ENCODE measurements at regions not wholly inside any gene's neighbourhood (a gene's known extent, or its start where the extent isn't known, plus 50 kb on each side); places are given as distances from the start of the nearest gene placed in this dataset.
"Not testable (repeated sequence)": the region's sequence is repeated elsewhere in the genome, so short reads cannot be mapped to it uniquely, and the experiment has no call there.

DNA sequence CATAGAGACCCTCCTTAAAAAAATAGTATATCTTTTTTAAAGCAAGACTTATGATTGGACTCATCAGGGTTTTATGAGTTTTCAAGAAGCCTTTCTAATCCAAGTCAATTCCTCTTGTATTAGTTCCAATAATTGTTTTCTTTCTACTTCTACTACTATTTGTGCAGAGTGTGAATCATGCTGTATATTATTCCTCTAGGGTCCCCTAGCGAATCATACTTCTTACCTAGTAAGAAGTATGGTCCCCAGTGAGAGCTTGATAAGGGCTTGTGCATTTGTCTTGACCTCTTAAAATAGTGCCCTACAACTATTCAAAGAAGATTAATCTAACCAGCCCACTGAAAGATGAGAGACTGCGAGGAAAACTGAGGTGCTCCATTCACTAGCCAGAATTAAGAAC is 715.7 kb upstream of the ZP4 start:
- Mint-ChIP-seq H3K4me3 (no peak overlapping the region), H3K27me3 (no peaks in the 10 kb centered on the region), H3K9me3 (peaks cover 17% of the 10 kb centered on the region), H3K36me3 (no peaks in the 10 kb centered on the region), H3K4me1 (ENCODE audit: low read depth in 2 of 2) (no peaks in the 10 kb centered on the region), H3K27ac (no peak overlapping the region)
- no peak for ATAC-seq
- no peak for DNase-seq (ENCODE audit: low spot score)

DNA sequence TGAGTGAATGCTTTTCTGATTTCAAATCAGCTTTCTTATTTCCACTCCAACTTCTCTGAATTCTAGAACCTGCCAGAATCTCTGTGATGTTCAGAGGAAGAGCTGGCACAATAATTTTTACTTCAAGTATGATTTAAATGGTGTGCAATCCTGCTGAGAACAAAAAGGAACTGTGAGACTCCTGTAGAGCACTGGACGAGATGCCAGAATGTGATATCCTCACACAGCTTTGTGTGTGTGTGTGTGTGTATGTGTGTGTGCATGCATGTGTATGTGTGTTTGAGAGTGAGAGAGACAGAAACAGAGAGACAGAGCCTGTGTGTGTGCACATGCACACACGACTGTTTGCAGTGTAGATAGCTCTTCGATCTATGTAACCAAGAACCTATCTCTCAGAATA is 713.6 kb upstream of the ZP4 start:
- Mint-ChIP-seq H3K36me3 (no peaks in the 10 kb centered on the region), H3K27ac (no peak overlapping the region), H3K4me1 (ENCODE audit: low read depth in 2 of 2) (no peaks in the 10 kb centered on the region), H3K4me3 (no peak overlapping the region), H3K9me3 (peaks cover 16% of the 10 kb centered on the region), H3K27me3 (no peaks in the 10 kb centered on the region)
- ATAC-seq (no peak), DNase-seq (ENCODE audit: low spot score) (no peak)

DNA sequence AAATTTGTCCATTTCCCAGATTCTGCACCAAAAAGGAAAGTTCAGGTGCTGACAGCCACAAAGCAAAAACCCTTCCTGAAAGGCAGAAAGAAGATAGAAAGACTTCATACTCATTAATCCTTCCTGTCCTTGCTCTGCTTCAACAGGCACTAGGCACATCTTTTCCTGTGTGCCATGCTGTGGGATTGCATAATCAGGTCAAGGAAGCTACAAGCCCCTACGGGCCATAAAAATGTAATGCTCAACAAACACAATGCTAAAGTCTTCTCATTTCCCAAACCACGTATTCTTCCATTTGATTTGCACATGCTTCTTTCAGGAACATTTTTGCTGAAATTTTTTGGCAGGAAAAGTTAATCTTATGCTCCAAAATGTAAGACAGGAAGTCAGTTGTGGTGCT is 710.9 kb upstream of the ZP4 start:
- not testable (repeated sequence) for H3K27ac Mint-ChIP-seq; DNase-seq (ENCODE audit: low spot score); H3K4me3 Mint-ChIP-seq; H3K27me3 Mint-ChIP-seq; H3K4me1 Mint-ChIP-seq (ENCODE audit: low read depth in 2 of 2); ATAC-seq; H3K36me3 Mint-ChIP-seq
- peaks cover 12% of the 10 kb centered on the region for H3K9me3 Mint-ChIP-seq

DNA sequence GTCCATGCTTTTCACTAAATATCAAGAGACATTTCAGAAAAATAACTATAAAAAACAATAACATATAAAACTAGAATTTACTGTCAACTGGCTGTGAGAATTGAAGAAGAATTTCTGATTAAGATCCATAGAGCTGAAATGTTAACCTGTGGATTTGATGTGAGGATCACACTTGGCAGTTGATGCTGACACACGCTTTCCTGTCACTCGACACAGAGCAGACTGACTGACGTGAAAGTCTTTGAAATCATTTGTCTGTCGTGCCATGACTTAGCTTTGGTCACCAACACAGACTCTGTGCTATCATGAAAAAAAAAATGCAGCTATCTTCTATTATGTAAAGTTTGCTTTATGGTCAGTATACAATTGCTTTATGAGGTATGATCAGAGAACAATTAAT is 706.0 kb upstream of the ZP4 start:
- no peaks in the 10 kb centered on the region for H3K36me3 Mint-ChIP-seq
- H3K4me3 Mint-ChIP-seq = no peak overlapping the region
- H3K27ac Mint-ChIP-seq = no peak overlapping the region
- H3K4me1 Mint-ChIP-seq (ENCODE audit: low read depth in 2 of 2) = no peaks in the 10 kb centered on the region
- H3K9me3 Mint-ChIP-seq = peaks cover 5% of the 10 kb centered on the region
- ATAC-seq (no peak), DNase-seq (ENCODE audit: low spot score) (no peak)
- no peaks in the 10 kb centered on the region for H3K27me3 Mint-ChIP-seq

DNA sequence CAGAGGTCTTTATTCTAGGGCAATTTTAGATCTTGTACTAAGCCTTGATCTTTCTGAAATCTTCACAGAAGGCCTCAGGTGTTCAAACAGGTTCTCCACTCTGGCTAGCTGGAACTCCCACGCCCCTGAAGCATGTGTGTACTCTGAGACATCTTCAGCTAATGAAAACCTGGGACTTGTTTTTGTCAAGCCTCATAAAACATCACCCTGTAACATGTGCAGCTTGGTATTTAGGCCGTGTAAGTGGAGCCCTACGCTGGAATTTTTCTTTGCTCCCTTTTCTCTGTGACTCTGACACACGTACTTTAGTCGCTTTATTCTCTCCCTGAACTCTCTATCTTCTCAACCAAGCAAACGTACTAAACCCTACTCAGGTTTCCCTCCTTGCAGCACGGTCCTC is 701.9 kb upstream of the ZP4 start:
- H3K4me1 Mint-ChIP-seq (ENCODE audit: low read depth in 2 of 2) = no peaks in the 10 kb centered on the region
- ATAC-seq = no peak

DNA sequence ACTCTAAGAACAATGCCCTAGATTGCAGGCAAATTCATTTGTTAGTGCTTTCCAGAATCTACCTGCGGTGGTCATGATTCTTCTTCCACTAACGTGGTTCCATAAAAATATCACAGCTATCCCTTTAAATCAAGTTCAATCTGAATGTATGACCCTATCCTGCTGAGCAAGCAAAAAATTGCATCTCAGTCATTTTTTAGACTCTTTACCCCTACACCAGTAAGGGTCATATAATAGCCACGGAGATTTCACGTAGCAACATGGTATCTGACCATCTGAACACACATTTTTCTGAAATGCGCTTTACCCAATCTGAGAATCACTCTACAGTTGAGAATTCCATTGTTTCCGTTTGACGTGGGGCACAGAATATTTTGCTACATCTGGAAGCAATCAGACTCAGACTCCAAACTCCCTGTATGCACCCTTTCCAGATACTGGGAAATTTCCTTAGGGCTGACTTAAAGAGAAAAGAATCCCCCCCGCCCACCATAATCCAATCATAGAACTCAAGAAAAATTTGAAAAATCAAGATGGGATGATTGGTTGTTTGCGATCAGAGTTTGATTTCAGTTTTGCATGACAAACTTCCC is 699.2 kb upstream of the ZP4 start:
- Mint-ChIP-seq H3K27ac (no peak overlapping the region), H3K36me3 (no peaks in the 10 kb centered on the region), H3K9me3 (peaks cover 7% of the 10 kb centered on the region), H3K27me3 (no peaks in the 10 kb centered on the region), H3K4me3 (no peak overlapping the region), H3K4me1 (ENCODE audit: low read depth in 2 of 2) (no peaks in the 10 kb centered on the region)
- DNase-seq (ENCODE audit: low spot score) (no peak), ATAC-seq (no peak)

More for the DNA sequence above, 701.9 kb upstream of the ZP4 start:
- no peak overlapping the region for H3K4me3 Mint-ChIP-seq
- H3K36me3 Mint-ChIP-seq = no peaks in the 10 kb centered on the region
- H3K27ac Mint-ChIP-seq = no peak overlapping the region
- no peaks in the 10 kb centered on the region for H3K27me3 Mint-ChIP-seq
- no peak for DNase-seq (ENCODE audit: low spot score)
- peaks cover 7% of the 10 kb centered on the region for H3K9me3 Mint-ChIP-seq

DNA sequence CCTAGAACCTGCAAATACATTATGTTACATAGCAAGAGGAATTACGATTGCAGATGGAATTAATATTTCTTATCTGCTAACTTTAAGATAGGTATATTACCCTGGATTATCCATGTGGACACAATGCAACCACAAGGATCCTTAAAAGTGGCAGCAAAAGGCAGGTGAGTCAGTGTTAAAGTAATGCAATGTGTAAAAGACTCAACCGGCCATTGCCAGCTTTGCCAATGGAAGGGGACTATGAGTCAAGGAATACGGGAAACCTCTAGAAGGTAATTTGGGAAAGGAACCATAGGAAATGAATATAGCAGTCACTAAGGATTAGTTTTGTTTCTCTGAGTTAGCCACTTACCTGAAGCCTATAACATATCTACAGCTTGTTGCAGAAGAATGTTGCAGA is 692.1 kb upstream of the ZP4 start:
- Mint-ChIP-seq H3K9me3 (no peaks in the 10 kb centered on the region), H3K27ac (no peak overlapping the region), H3K36me3 (no peaks in the 10 kb centered on the region), H3K4me3 (no peak overlapping the region), H3K27me3 (no peaks in the 10 kb centered on the region), H3K4me1 (ENCODE audit: low read depth in 2 of 2) (no peaks in the 10 kb centered on the region)
- DNase-seq (ENCODE audit: low spot score) = no peak
- ATAC-seq = no peak

DNA sequence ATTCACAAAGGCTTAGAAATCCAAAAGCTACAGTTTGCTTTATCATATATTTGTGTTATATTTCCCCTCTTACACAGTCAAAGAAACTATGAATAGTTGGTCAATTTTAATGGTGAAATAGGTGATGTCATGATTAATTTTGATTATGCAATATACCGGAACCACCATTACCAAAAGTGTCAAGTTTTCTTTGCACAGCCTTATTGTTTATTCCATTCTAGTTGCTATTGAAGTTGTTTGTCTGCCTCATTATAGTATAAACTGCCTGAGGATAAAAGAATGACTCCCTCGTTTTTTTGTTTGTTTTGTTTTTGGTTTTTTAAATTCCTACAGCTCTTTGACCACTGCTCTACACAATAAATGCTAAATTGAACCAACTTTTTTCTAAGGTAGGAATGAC is 690.6 kb upstream of the ZP4 start:
- H3K4me3 Mint-ChIP-seq = no peak overlapping the region
- H3K9me3 Mint-ChIP-seq = no peaks in the 10 kb centered on the region
- no peak overlapping the region for H3K27ac Mint-ChIP-seq
- no peak for ATAC-seq
- H3K4me1 Mint-ChIP-seq (ENCODE audit: low read depth in 2 of 2) = no peaks in the 10 kb centered on the region
- no peak for DNase-seq (ENCODE audit: low spot score)
- no peaks in the 10 kb centered on the region for H3K36me3 Mint-ChIP-seq
- H3K27me3 Mint-ChIP-seq = no peaks in the 10 kb centered on the region

DNA sequence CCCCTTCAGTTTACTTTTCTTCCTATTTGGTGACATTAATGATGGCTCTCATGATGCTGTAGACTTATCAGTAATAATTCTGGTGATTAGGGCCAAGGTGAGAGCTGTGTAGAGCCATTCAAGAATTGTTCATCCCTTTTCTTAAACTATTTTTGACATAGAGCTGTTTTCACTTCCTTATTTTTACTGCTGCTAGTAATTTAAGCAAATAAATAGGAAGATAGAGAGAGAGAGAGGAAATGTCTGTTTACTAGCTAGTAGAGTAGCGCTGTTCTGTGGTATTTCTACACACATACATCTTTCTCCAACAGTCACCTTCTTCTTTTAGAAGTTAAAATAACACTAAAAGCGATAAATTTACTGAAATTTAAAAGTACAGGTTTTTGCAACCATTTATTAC is 678.0 kb upstream of the ZP4 start:
- DNase-seq (ENCODE audit: low spot score) = no peak
- H3K27me3 Mint-ChIP-seq = no peaks in the 10 kb centered on the region
- no peaks in the 10 kb centered on the region for H3K36me3 Mint-ChIP-seq
- H3K9me3 Mint-ChIP-seq = peaks cover 11% of the 10 kb centered on the region
- no peak overlapping the region for H3K27ac Mint-ChIP-seq
- H3K4me3 Mint-ChIP-seq = no peak overlapping the region
- no peak for ATAC-seq
- no peaks in the 10 kb centered on the region for H3K4me1 Mint-ChIP-seq (ENCODE audit: low read depth in 2 of 2)

DNA sequence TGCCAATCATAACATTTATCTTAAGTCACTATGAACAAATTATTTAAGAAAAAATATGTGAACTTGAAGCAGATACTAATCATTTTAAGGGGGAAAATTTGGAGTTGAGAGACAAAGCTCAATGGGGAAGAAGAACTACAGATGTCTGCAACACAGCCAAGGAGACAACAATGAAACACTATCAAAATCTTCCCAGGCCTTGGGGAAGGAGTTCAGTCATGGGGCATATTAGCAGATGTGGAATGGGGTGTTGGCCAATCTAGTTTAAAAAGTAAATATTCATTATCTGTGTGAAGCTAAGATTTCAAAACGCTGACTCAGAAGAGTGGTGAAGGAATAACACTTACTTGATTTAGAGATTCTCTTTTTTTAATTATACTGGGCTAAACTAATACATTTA is 671.6 kb upstream of the ZP4 start:
- H3K27ac Mint-ChIP-seq = no peak overlapping the region
- no peak overlapping the region for H3K4me3 Mint-ChIP-seq
- DNase-seq (ENCODE audit: low spot score) (no peak), ATAC-seq (no peak)
- H3K4me1 Mint-ChIP-seq (ENCODE audit: low read depth in 2 of 2) = no peaks in the 10 kb centered on the region
- H3K9me3 Mint-ChIP-seq = peaks cover 16% of the 10 kb centered on the region
- H3K36me3 Mint-ChIP-seq = no peaks in the 10 kb centered on the region
- no peaks in the 10 kb centered on the region for H3K27me3 Mint-ChIP-seq

DNA sequence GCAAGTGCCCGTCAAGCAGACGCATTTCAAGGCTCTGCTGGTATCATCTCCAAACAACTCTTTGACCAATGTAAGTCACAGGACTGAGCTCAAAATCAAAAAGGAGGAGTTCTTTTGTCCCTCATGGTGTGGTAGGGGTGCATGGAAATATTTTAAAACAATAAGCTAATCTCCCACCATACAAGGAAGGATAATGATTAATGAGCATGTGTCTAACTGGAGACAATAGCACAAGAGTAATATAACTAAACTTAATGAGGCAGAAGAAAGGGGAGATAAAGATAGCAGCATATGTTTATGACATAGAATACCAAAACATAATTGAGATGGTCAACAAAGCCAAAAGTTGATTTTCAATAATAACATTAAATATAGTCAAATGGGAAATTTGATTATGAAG is 668.0 kb upstream of the ZP4 start:
- Mint-ChIP-seq H3K4me3 (no peak overlapping the region), H3K9me3 (peaks cover 10% of the 10 kb centered on the region), H3K4me1 (ENCODE audit: low read depth in 2 of 2) (no peaks in the 10 kb centered on the region), H3K27ac (no peak overlapping the region), H3K27me3 (no peaks in the 10 kb centered on the region), H3K36me3 (no peaks in the 10 kb centered on the region)
- DNase-seq (ENCODE audit: low spot score) (no peak), ATAC-seq (no peak)

DNA sequence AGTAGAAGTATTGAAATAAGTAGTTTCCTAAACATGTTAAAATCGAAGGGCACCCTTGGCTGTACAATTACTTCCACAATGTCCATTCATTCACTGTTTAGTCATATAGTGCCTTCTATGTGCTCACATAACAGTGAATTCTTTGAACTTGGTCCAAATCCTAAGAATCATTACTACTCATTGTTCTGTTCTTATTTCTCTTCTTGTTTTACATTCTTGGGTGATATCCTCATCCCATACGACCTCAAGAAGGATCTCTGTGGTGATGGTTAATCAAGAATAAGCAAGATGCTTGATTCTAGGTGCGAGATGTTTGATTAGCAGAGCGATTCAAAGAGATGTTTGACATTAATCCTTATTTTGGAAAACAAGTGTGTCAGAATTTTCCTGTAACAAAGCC is 667.4 kb upstream of the ZP4 start:
- DNase-seq (ENCODE audit: low spot score) = no peak
- no peaks in the 10 kb centered on the region for H3K4me1 Mint-ChIP-seq (ENCODE audit: low read depth in 2 of 2)
- H3K27ac Mint-ChIP-seq = no peak overlapping the region
- H3K9me3 Mint-ChIP-seq = peaks cover 8% of the 10 kb centered on the region
- H3K36me3 Mint-ChIP-seq = no peaks in the 10 kb centered on the region
- ATAC-seq = no peak
- H3K4me3 Mint-ChIP-seq = no peak overlapping the region
- H3K27me3 Mint-ChIP-seq = no peaks in the 10 kb centered on the region

DNA sequence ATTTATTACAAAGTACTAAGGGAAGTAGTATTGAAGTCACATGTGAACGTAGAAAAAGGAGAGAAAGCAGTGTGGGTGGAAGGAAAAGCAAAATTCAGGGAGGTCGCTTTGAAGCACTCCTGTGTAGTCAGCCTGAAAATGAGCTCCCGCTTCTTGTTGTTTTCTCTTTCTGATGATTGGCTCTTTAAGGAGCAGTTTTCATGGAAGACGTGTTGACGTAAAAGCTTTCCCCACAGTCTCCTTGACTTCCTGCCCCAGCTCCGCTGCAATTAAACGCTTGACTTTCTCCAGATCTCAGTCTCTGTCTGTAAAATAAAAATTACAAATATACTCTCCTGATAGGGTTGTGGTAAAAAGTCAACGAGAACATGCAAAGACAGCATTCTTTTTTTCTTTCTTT is 661.5 kb upstream of the ZP4 start:
- H3K36me3 Mint-ChIP-seq = no peaks in the 10 kb centered on the region
- no peaks in the 10 kb centered on the region for H3K27me3 Mint-ChIP-seq
- no peak overlapping the region for H3K27ac Mint-ChIP-seq
- H3K9me3 Mint-ChIP-seq = peaks cover 19% of the 10 kb centered on the region
- DNase-seq (ENCODE audit: low spot score) = no peak
- H3K4me1 Mint-ChIP-seq (ENCODE audit: low read depth in 2 of 2) = no peaks in the 10 kb centered on the region
- ATAC-seq = no peak
- no peak overlapping the region for H3K4me3 Mint-ChIP-seq

DNA sequence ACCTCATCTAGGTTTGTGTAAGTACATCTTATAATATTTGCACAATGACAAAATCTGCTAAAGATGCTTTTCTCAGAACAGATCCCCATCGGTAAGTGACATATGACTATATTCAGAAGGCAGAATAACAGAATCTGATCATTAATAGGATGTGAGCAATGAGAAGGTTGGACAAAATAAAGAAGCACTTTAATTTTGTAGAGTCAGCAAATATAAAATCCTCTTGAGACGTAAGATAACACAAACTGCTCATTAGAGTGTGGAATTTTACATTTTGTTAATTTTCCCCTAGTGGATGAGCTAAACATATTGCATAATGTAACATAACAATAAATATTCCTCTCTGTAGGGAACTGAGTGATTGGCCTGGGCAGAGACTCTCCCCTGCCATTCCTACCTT is 658.4 kb upstream of the ZP4 start:
- no peaks in the 10 kb centered on the region for H3K4me1 Mint-ChIP-seq (ENCODE audit: low read depth in 2 of 2)
- H3K9me3 Mint-ChIP-seq = peaks cover 20% of the 10 kb centered on the region
- no peak overlapping the region for H3K27ac Mint-ChIP-seq
- H3K4me3 Mint-ChIP-seq = no peak overlapping the region
- no peaks in the 10 kb centered on the region for H3K27me3 Mint-ChIP-seq
- no peak for DNase-seq (ENCODE audit: low spot score)
- no peak for ATAC-seq
- no peaks in the 10 kb centered on the region for H3K36me3 Mint-ChIP-seq

DNA sequence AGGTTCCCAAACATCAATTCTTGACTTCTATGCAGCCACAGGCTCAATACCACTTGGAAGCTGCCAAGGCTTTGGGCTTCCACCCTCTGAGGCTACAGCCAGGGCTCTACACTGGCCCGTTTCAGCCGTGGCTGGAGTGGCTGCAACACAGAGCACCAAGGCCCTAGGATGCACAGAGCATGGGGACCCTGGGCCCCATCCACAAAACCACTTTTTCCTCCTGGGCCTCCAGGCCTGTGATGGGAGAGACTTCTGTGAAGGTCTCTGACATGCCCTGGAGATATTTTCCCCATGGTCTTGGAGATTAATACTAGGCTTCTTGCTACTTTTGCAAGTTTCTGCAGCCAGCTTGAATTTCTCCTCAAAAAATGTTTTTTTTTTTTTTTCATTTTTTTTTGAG is 655.4 kb upstream of the ZP4 start:
- ATAC-seq = no peak
- DNase-seq (ENCODE audit: low spot score) = no peak
- no peaks in the 10 kb centered on the region for H3K36me3 Mint-ChIP-seq
- no peak overlapping the region for H3K4me3 Mint-ChIP-seq
- no peaks in the 10 kb centered on the region for H3K4me1 Mint-ChIP-seq (ENCODE audit: low read depth in 2 of 2)
- no peak overlapping the region for H3K27ac Mint-ChIP-seq
- no peaks in the 10 kb centered on the region for H3K27me3 Mint-ChIP-seq
- peaks cover 17% of the 10 kb centered on the region for H3K9me3 Mint-ChIP-seq

All from natural killer cell treated with Interleukin-12 subunit alpha and Interleukin-12 subunit beta and Interleukin-15 and Interleukin-18, amount 100 ng/mL, for 72 hours (primary cell).